Neural progenitor cell (in vitro differentiated cells): ENCODE measurements at regions not wholly inside any gene's neighbourhood (a gene's known extent, or its start where the extent isn't known, plus 50 kb on each side); places are given as distances from the start of the nearest gene placed in this dataset. TPM values are rescaled to one million over a fixed set of nuclear protein-coding genes. Genes with fewer than 3 reads are reported as not detected.

Experiments used
- DNase-seq: peaks from one replicate; pipeline ENCODE4 v3.0.0-alpha.2; 2016; ENCODE audit warnings: low spot score
- H2AFZ ChIP-seq: fragments of 200-600 bp; sonication (generic); replicated peaks from 2 replicates; pipeline ENCODE4 v1.6.1; 2016; ENCODE audit warnings: antibody characterized with exemption
- H3F3A ChIP-seq: fragments of 200-600 bp; sonication (generic); 2 replicates; pipeline ENCODE4 v1.6.1; 2016; ENCODE audit warnings: antibody characterized with exemption, low read depth
- H3K27ac ChIP-seq: fragments of 200-600 bp; sonication (generic); 2 replicates; pipeline ENCODE4 v1.5.1; 2016; ENCODE audit warnings: mild to moderate bottlenecking
- H3K27me3 ChIP-seq: fragments of 200-600 bp; sonication (generic); 2 replicates; pipeline ENCODE4 v1.6.1; 2016; ENCODE audit warnings: mild to moderate bottlenecking, moderate library complexity
- H3K36me3 ChIP-seq: fragments of 200-600 bp; sonication (generic); 2 replicates; pipeline ENCODE4 v1.5.1; 2016
- H3K4me1 ChIP-seq: fragments of 200-600 bp; sonication (generic); 2 replicates; pipeline ENCODE4 v1.6.1; 2016; ENCODE audit warnings: mixed run types
- H3K4me2 ChIP-seq: fragments of 200-600 bp; sonication (generic); 2 replicates; pipeline ENCODE4 v1.6.1; 2016
- H3K4me3 ChIP-seq: fragments of 200-600 bp; sonication (generic); 2 replicates; pipeline ENCODE4 v1.5.1; 2016
- H3K79me2 ChIP-seq: fragments of 200-600 bp; sonication (generic); 2 replicates; pipeline ENCODE4 v1.6.1; 2016; ENCODE audit warnings: low read depth
- H3K9ac ChIP-seq: fragments of 200-600 bp; sonication (generic); 2 replicates; pipeline ENCODE4 v1.6.1; 2016
- H3K9me3 ChIP-seq: fragments of 200-600 bp; sonication (generic); 2 replicates; pipeline ENCODE4 v1.5.1; 2016; ENCODE audit warnings: low read depth
- H4K20me1 ChIP-seq: fragments of 200-600 bp; sonication (generic); 2 replicates; pipeline ENCODE4 v1.6.1; 2016; ENCODE audit warnings: low read depth
- H3K27ac Mint-ChIP-seq: 3 replicates; pipeline ENCODE4 v1.8.0; 2021; ENCODE audit warnings: mixed read lengths
- H3K27me3 Mint-ChIP-seq: 2 replicates; pipeline ENCODE4 v1.8.0; 2022; ENCODE audit warnings: low read depth, mild to moderate bottlenecking, inconsistent platforms, moderate library complexity, mixed read lengths; ENCODE audit not compliant: insufficient read depth
- H3K36me3 Mint-ChIP-seq: 3 replicates; pipeline ENCODE4 v1.8.0; 2021; ENCODE audit warnings: mixed read lengths
- H3K4me1 Mint-ChIP-seq: 3 replicates; pipeline ENCODE4 v1.8.0; 2021; ENCODE audit warnings: mixed read lengths
- H3K4me3 Mint-ChIP-seq: 3 replicates; pipeline ENCODE4 v1.8.0; 2021; ENCODE audit warnings: mild to moderate bottlenecking, moderate library complexity, mixed read lengths
- H3K9me3 Mint-ChIP-seq: 3 replicates; pipeline ENCODE4 v1.8.0; 2020; ENCODE audit warnings: mixed read lengths
- CTCF ChIP-seq: fragments of 200-600 bp; sonication (generic); IDR thresholded peaks from 2 replicates; pipeline ENCODE4 v1.5.1; 2017; ENCODE audit warnings: antibody characterized with exemption, mild to moderate bottlenecking
- EZH2 ChIP-seq: fragments of 200-600 bp; sonication (generic); IDR thresholded peaks from 2 replicates; pipeline ENCODE4 v1.6.1; 2017; ENCODE audit warnings: antibody characterized with exemption, mild to moderate bottlenecking, moderate library complexity
- EZH2phosphoT487 ChIP-seq: fragments of 200-600 bp; sonication (generic); IDR thresholded peaks from 2 replicates; pipeline ENCODE4 v1.6.1; 2017; ENCODE audit warnings: antibody characterized with exemption
- microRNA counts: library from miRNA; unstranded; fragments of <30 nt; microRNA quantifications from one replicate; lab custom pipeline; 2016
- microRNA-seq: library from miRNA; unstranded; fragments of <30 nt; microRNA quantifications from one replicate; pipeline ENCODE4, GENCODE V29; 2016
- small RNA-seq: library from RNA; depleted of rRNA; stranded (forward); fragments of <200 nt; gene quantifications from one replicate; pipeline ENCODE3, GENCODE V24; 2015

- no peak for DNase-seq
- H3K36me3 Mint-ChIP-seq = no peaks in the 10 kb centered on the region
Observed at GRCh38 chr19:53707278-53707677, 75.5 kb downstream of the DPRX start.

GRCh38 chr19:53730391-53730790, 93.7 kb downstream of the NLRP12 start:
- Histone ChIP-seq H3K79me2 (no peaks in the 10 kb centered on the region), H3K9me3 (no peaks in the 10 kb centered on the region), H3K4me1 (peaks cover 13% of the 10 kb centered on the region), H3K36me3 (no peaks in the 10 kb centered on the region), H3K27me3 (no peaks in the 10 kb centered on the region), H3K4me2 (peak overlapping the region; percentile 64), H3K27ac (no peak overlapping the region), H4K20me1 (no peaks in the 10 kb centered on the region), H2AFZ (peak overlapping the region; percentile 86), H3F3A (peaks cover 4% of the 10 kb centered on the region), H3K9ac (no peak overlapping the region), H3K4me3 (no peak overlapping the region)
- Mint-ChIP-seq H3K4me3 (no peak overlapping the region), H3K27me3 (peaks cover 2% of the 10 kb centered on the region), H3K27ac (no peak overlapping the region), H3K4me1 (no peaks in the 10 kb centered on the region), H3K36me3 (no peaks in the 10 kb centered on the region), H3K9me3 (peaks cover 9% of the 10 kb centered on the region)
- TF ChIP-seq EZH2 (no peak), EZH2phosphoT487 (no peak), CTCF (no peak)
- no peak for DNase-seq

More at GRCh38 chr19:53707278-53707677, 75.5 kb downstream of the DPRX start:
- TF ChIP-seq EZH2 (no peak), CTCF (peak; percentile 31)
- Mint-ChIP-seq H3K4me1 (no peaks in the 10 kb centered on the region), H3K27ac (no peak overlapping the region), H3K27me3 (peaks cover 2% of the 10 kb centered on the region), H3K4me3 (no peak overlapping the region), H3K9me3 (no peaks in the 10 kb centered on the region)
- Histone ChIP-seq H3K4me3 (no peak overlapping the region), H3K9me3 (no peaks in the 10 kb centered on the region), H3K27ac (no peak overlapping the region), H4K20me1 (no peaks in the 10 kb centered on the region), H3K4me1 (peaks cover 18% of the 10 kb centered on the region), H2AFZ (no peak overlapping the region), H3K79me2 (no peaks in the 10 kb centered on the region), H3K36me3 (no peaks in the 10 kb centered on the region), H3K9ac (no peak overlapping the region), H3K4me2 (no peak overlapping the region), H3F3A (peaks cover 5% of the 10 kb centered on the region), H3K27me3 (no peaks in the 10 kb centered on the region)

MicroRNAs encoded in the stretch of these regions (microRNA counts, 767-probe panel; counts per million panel counts)
- microRNA hsa-miR-516b-5p (lab: Ali Mortazavi, UCI) = 460 counts per million, percentile 90 among the panel's probes with 10 or more counts
- 460 counts per million, percentile 90 among the panel's probes with 10 or more counts for microRNA hsa-miR-517a-3p (lab: Ali Mortazavi, UCI)
- microRNA hsa-miR-517b-3p (lab: Ali Mortazavi, UCI) = 460 counts per million, percentile 90 among the panel's probes with 10 or more counts
- microRNA hsa-miR-518b (lab: Ali Mortazavi, UCI) = 460 counts per million, percentile 90 among the panel's probes with 10 or more counts
- 460 counts per million, percentile 90 among the panel's probes with 10 or more counts for microRNA hsa-miR-518c-3p (lab: Ali Mortazavi, UCI)
- 460 counts per million, percentile 90 among the panel's probes with 10 or more counts for microRNA hsa-miR-518e-3p (lab: Ali Mortazavi, UCI)
- microRNA hsa-miR-518f-3p (lab: Ali Mortazavi, UCI) = 460 counts per million, percentile 90 among the panel's probes with 10 or more counts
- 460 counts per million, percentile 90 among the panel's probes with 10 or more counts for microRNA hsa-miR-519d (lab: Ali Mortazavi, UCI)
- 460 counts per million, percentile 90 among the panel's probes with 10 or more counts for microRNA hsa-miR-520b (lab: Ali Mortazavi, UCI)
- microRNA hsa-miR-520c-3p (lab: Ali Mortazavi, UCI) = 460 counts per million, percentile 90 among the panel's probes with 10 or more counts
- 460 counts per million, percentile 90 among the panel's probes with 10 or more counts for microRNA hsa-miR-520d-3p (lab: Ali Mortazavi, UCI)
- microRNA hsa-miR-520d-5p+hsa-miR-518a-5p+hsa-miR-527 (lab: Ali Mortazavi, UCI) = 460 counts per million, percentile 90 among the panel's probes with 10 or more counts
- 460 counts per million, percentile 90 among the panel's probes with 10 or more counts for microRNA hsa-miR-520g (lab: Ali Mortazavi, UCI)
- microRNA hsa-miR-521 (lab: Ali Mortazavi, UCI) = 460 counts per million, percentile 90 among the panel's probes with 10 or more counts
- 460 counts per million, percentile 90 among the panel's probes with 10 or more counts for microRNA hsa-miR-523-3p (lab: Ali Mortazavi, UCI)
- 460 counts per million, percentile 90 among the panel's probes with 10 or more counts for microRNA hsa-miR-524-3p (lab: Ali Mortazavi, UCI)
- microRNA hsa-miR-524-5p (lab: Ali Mortazavi, UCI) = 460 counts per million, percentile 90 among the panel's probes with 10 or more counts
- 460 counts per million, percentile 90 among the panel's probes with 10 or more counts for microRNA hsa-miR-525-3p (lab: Ali Mortazavi, UCI)
- microRNA hsa-miR-525-5p (lab: Ali Mortazavi, UCI) = 460 counts per million, percentile 90 among the panel's probes with 10 or more counts
- 460 counts per million, percentile 90 among the panel's probes with 10 or more counts for microRNA hsa-miR-526a+hsa-miR-520c-5p+hsa-miR-518d-5p (lab: Ali Mortazavi, UCI)

Small RNA genes lying in the stretch of these regions (microRNA-seq; reads per million reads assigned to microRNA genes)
- 0.54 reads per million for gene MIR516B2
- gene MIR517A = not detected
- gene MIR517B = not detected
- gene MIR518B = 153 reads per million, percentile 80 among the genes with 10 or more reads in this experiment
- gene MIR518C = 41.2 reads per million, percentile 66 among the genes with 10 or more reads in this experiment
- 12.9 reads per million, percentile 42 among the genes with 10 or more reads in this experiment for gene MIR518E
- gene MIR518F = 79.7 reads per million, percentile 73 among the genes with 10 or more reads in this experiment
- 21.8 reads per million, percentile 55 among the genes with 10 or more reads in this experiment for gene MIR519D
- not detected for gene MIR520B
- not detected for gene MIR520C
- 40.5 reads per million, percentile 65 among the genes with 10 or more reads in this experiment for gene MIR520D
- 34.9 reads per million, percentile 63 among the genes with 10 or more reads in this experiment for gene MIR520G
- gene MIR521-2 = not detected
- 29.8 reads per million, percentile 61 among the genes with 10 or more reads in this experiment for gene MIR523
- gene MIR524 = 4.5 reads per million, percentile 23 among the genes with 10 or more reads in this experiment
- gene MIR525 = 11.6 reads per million, percentile 42 among the genes with 10 or more reads in this experiment
- gene MIR526A1 = 5.4 reads per million, percentile 27 among the genes with 10 or more reads in this experiment
- gene MIR526A2 = not detected

Small RNA genes lying in the stretch of these regions (small RNA-seq; reads per million reads assigned to genes)
- 0.09 reads per million for gene MIR516B2
- gene MIR517A = not detected
- gene MIR517B = not detected
- gene MIR518B = 0.16 reads per million
- not detected for gene MIR518E
- gene MIR518F = not detected
- not detected for gene MIR519D
- gene MIR520B = not detected
- gene MIR520C = not detected
- gene MIR520D = not detected
- gene MIR520G = not detected
- gene MIR521-2 = not detected
- gene MIR525 = 0.18 reads per million
- gene MIR526A1 = not detected
- not detected for gene MIR526A2
- gene RNU6-803P = not detected
